NCI-H1417 (cell line): ENCODE measurements at regions not wholly inside any gene's neighbourhood (a gene's known extent, or its start where the extent isn't known, plus 50 kb on each side); places are given as distances from the start of the nearest gene placed in this dataset.
A peak's percentile ranks its signal among the peaks of the same experiment; 100 is the strongest.
"Not testable (repeated sequence)": the region's sequence is repeated elsewhere in the genome, so short reads cannot be mapped to it uniquely, and the experiment has no call there.

Source experiments
- DNase-seq, 3 experiments: peaks; one replicate each; lab custom pipeline; 2025; lab: John Stamatoyannopoulos, UW

DNA sequence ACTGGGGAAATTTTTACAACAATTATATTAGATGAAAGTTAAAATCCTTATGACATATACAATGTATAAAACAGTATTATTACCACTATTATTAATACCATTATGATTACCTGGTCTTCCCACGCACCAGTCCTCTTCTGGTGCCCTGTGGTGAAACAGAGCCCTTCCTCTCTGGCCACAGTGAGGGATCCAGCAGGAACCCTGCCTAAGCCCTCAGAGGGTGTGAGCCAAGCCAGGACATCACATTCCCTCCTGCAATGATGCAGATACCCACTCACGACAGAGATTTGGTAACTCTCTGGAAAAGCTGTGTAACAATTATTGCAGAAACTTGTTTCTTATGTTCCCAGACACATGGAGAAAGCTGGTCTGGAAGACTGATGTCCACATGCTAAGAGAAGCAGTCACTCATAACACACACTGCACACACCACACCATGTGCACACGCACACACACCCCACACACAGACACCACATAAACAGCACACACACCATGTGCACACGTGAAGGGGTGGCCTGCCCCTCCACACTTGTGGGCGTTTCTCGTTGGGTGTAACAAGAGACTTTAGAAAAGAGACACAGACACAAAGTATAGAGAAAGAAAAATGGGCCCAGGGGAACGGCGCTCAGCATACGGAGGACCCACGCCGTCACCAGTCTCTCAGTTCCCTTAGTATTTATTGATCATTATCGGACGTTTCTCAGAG lies 1373.8 kb upstream of the DEFB115 start:
- DNase-seq = not testable (repeated sequence)

DNA sequence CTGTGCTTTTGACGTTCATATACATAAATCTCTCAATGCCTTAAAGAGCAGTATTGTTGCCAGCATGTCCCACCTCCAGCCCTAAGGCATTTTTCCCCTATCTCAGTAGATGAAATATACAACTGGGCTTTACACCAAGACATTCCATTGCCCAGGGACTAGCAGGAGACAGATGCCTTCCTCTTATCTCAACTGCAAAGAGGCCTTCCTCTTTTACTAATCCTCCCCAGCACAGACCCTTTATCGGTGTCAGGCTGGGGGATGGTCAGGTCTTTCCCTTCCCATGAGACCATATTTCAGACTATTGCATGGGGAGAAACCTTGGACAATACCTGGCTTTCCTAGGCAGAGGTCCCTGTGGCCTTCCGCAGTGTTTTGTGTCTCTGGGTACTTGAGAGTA lies 1373.1 kb upstream of the DEFB115 start:
- DNase-seq = not testable (repeated sequence)

DNA sequence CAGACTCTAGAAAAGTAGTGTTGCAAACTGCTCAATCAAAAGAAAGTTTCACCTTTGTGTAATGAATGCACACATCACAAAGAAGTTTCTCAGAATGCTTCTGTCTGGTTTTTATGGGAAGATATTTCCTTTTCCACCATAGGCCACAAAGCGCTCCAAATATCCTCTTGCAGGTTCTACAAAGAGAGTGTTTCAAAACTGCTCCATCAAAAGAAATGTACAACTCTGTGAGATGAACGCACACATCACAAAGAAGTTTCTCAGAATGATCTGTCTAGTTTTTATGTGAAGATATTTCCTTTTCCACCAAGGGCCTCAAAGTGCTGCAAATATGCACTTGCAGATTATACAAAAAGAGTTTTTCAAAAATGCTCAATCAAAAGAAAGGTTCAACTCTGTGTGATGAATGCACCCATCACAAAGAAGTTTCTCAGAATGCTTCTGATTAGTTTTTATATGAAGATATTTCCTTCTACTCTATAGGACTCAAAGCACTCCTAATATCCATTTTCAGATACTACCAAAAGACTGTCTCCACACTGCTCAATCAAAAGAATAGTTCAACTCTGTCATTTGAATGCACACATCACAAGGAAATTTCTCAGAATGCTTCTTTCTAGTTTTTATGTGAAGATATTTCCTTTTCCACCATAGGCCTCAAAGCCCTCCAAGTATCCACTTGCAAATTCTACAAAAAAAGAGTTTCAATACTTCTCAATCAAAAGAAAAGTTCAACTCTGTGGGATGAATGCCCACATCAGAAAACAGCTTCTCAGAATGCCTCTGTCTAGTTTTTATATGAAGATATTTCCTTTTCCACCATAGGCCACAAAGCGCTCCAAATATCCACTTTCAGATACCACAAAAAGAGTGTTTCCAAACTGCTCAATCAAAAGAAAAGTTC lies 1371.9 kb upstream of the DEFB115 start:
- peak in 1 of 3 experiments; percentile 64 for DNase-seq

DNA sequence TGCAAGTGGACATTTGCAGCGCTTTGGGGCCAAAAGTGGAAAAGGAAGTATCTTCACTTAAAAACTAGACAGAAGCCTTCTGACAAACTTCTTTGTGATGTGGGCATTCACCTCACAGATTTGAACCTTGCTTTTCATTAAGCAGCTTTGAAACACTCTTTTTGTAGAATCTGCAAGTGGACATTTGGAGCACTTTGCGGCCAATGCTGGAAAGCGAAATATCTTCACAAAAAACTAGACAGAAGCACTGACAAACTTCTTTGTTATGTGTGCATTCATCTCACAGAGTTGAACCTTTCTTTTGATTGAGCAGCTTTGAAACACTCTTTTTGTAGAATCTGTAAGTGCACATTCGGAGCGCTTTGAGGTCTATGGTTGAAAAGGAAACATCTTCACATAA lies 1365.9 kb upstream of the DEFB115 start:
- peak in 1 of 3 experiments; percentile 37 for DNase-seq
